ENCODE measurements at regions not wholly inside any gene's neighbourhood (a gene's known extent, or its start where the extent isn't known, plus 50 kb on each side); places are given as distances from the start of the nearest gene placed in this dataset.

DNA sequence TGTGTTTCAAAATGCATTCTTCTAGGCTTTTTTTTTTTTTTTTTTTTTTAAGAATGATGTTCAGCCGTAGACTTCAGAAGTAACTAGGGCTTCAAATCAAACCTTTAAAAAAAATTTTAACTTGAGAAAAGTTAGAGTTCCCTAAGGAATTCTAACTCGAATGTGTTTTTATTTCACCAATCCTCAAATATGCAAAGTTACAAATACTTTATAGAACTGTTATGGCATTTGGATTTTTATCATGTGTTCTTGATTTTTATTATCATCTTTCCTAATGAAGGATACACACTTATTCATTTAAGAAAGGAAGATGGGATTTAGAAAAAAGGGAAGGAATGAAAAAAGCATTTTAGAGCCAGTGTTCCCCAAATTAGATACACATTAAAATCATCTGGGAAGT lies 200.6 kb upstream of the LDB2 start:
- TF ChIP-seq, protein P1, sequence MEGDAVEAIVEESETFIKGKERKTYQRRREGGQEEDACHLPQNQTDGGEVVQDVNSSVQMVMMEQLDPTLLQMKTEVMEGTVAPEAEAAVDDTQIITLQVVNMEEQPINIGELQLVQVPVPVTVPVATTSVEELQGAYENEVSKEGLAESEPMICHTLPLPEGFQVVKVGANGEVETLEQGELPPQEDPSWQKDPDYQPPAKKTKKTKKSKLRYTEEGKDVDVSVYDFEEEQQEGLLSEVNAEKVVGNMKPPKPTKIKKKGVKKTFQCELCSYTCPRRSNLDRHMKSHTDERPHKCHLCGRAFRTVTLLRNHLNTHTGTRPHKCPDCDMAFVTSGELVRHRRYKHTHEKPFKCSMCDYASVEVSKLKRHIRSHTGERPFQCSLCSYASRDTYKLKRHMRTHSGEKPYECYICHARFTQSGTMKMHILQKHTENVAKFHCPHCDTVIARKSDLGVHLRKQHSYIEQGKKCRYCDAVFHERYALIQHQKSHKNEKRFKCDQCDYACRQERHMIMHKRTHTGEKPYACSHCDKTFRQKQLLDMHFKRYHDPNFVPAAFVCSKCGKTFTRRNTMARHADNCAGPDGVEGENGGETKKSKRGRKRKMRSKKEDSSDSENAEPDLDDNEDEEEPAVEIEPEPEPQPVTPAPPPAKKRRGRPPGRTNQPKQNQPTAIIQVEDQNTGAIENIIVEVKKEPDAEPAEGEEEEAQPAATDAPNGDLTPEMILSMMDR (IDR thresholded peaks at IDR 0.05): no peak

DNA sequence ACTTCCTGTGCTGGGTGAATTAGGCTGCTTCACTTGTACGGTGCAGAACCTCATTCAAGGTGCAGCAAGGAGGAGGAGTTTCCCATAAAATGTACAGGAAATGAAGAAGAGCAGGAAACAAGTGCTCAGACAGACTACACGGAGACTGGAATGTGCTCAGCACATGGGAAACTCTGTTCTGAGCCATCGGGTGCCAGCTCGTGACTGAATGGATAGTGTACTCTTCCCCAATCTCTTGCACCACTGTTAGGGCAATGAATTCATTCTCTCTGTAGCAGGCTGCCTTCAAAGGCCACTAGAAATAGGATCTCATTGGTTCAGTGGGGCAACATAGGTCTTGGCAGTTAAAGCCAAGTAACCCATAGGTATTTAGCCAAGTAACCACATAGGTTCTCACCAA lies 200.0 kb upstream of the LDB2 start:
- TF ChIP-seq, protein P1 (IDR thresholded peaks at IDR 0.05): no peak

DNA sequence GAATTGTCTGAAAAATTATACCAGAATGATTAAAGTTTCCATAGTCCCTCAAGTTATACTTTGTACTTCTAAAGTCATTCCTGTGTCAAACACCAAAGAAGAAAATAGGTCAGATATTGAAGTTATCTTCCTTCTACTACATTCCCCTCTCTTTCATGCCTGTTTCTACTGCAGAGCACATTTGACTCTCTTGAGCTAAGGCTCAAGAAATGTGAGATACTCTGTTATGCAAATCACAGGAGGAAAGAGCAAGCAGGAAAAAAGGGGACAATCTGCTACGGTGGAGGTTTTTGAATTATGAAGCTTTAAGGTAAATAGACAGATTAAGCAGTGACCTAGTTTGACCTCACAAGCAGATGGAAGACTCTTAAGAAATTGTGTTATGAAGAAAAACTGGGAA lies 198.9 kb upstream of the LDB2 start:
- TF ChIP-seq, protein P1 (IDR thresholded peaks at IDR 0.05): no peak

DNA sequence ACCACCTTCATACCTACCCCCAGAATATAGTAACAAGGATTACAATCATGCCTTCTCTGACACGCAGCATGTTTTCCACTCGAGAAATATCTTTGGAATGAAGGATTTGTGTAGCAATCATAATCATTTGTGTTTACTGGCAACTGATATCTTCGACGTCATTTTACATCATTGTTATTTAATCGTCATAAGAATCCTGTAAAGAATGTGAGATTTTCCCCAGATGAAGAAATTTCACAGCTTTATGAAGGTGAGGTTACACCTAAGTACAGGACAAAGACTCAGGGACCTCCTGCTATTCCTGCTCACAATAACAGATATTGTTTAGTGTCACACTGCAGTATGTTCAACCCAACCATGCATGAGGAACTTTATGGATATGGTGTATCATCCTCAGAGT lies 198.2 kb upstream of the LDB2 start:
- TF ChIP-seq, protein P1 (IDR thresholded peaks at IDR 0.05): no peak

DNA sequence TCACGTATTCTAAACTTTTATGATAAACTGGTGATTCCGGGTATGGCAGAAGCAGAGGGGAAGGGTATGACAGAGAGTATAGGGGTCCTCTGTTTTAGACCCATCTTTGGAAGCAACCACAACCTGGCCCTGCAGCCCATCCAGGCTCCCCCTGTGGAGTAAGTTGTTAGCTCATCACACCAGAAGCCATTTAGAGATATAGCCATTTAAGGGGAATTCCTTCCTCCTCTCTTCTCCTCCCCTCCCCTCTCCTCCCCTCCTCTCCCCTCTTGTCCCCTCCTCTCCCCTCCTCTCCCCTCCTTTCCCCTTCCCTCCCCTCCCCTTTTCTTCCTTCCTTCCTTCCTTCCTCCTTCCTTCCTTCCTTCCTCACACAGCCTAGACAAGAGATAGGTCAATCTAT lies 197.3 kb upstream of the LDB2 start:
- TF ChIP-seq, protein P1 (IDR thresholded peaks at IDR 0.05): no peak

DNA sequence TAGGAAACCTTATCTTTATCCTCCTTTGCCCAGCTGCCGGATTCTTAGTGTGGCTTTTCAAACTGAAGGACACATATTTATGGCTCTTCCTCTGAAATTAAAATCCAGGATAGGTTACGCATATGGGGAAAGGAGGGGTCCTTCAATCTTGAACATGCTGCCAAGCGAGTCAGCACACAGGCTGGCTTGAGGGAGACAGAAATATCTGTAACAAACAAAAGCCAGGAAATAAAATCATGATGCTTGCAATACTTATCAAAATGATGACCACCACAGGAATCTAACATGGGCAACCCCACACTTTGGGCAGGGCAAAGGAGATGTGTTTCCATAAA lies 196.4 kb upstream of the LDB2 start:
- TF ChIP-seq, protein P1 (IDR thresholded peaks at IDR 0.05): no peak

DNA sequence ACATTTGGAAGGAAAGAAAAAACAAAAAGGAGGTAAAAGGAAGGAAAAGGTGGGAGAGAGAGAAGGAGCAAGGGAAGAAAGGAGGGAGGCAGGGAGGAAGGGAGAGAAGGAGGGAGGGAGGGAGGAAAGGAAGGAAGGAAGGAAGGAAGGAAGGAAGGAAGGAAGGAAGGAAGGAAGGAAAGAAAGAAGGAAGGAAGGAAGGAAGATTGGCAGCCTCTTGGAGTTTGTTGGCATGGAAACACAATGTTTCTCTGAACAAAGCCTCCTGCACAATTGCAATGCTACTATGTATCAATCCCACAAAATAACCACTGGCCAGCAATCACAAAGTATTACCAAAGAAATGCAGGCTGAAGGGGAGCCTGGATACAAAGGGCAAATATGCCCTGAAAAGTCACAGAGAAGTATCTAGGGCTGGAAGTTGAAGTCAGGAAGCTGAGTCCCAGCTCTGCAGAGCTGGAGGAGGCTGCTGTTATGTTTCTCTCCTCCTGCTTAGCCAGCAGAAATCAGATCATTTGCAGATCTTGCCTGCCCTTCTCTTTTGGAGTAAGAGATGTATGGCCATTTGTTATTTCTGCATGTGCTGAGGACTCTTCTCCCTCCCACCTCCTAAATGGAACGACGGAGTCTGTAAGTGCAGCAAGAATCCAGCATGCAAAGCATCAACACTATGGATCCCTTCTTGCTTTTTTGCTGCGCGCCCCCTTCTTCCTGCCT lies 195.9 kb upstream of the LDB2 start:
- TF ChIP-seq, protein P1 (IDR thresholded peaks at IDR 0.05): no peak

DNA sequence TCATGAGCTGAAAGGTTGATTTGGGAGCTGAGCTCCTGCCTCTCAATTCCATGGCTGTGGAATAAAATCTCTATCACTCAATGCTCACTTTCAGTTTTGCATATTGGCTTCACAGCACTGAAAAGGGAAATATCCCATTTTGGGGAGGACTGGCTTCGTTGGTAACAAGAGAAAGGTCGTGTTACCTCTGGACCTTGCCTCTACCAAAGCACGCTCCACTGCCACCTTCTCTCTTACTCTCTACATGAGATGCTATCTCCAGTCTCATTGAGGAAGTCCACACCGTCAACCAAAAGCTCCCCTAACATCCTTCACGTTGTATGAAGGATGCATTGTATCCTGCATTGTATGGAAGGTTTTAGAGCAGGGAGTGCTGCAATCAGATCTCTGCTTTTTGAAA lies 195.0 kb upstream of the LDB2 start:
- TF ChIP-seq, protein P1 (IDR thresholded peaks at IDR 0.05): no peak
